ENCODE measurements at regions not wholly inside any gene's neighbourhood (a gene's known extent, or its start where the extent isn't known, plus 50 kb on each side); places are given as distances from the start of the nearest gene placed in this dataset.

GRCh38 chr18:11323359-11323819 is 174.0 kb upstream of the PIEZO2 start:
- peak overlapping the region; percentile 76 for H2AFZ ChIP-seq (ENCODE audit: low read length, unreplicated experiment)

DNA sequence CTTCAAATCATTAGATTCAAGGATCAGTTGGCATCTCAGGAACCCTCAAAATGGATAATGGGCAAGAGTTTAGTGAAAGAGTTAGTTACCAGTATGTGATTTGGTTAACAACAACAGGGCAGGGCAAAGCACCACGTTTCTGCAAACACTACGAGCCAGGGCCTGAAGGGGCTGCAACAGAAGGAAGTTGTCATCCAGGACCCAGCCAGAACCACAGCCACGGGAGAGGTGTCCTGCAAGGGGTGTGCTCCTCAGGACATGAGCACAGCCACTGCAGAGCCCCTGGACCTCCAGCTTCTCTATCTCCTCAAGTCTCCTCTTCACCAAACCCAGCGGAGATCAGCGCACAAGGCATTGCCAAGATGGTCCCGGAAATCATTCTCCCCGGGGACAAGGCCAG is 173.3 kb upstream of the PIEZO2 start:
- H3K27me3 ChIP-seq (ENCODE audit: insufficient read depth, low read length), result no peaks in the 10 kb centered on the region
- H3K36me3 ChIP-seq (ENCODE audit: insufficient read depth, low read length), result no peaks in the 10 kb centered on the region
- peak overlapping the region; percentile 96 for H3K27ac ChIP-seq (ENCODE audit: low read depth, low read length)
- no peaks in the 10 kb centered on the region for H3K79me2 ChIP-seq (ENCODE audit: control insufficient read depth, insufficient read depth, low read length, unreplicated experiment)
- H3K4me1 ChIP-seq (ENCODE audit: control insufficient read depth, insufficient read depth, low read length, unreplicated experiment), result peaks cover 72% of the 10 kb centered on the region
- no peak overlapping the region for H2AFZ ChIP-seq (ENCODE audit: low read length, unreplicated experiment)
- no peak overlapping the region for H3K4me3 ChIP-seq (ENCODE audit: low read depth, low read length)

More at GRCh38 chr18:11323359-11323819, 174.0 kb upstream of the PIEZO2 start:
- H3K79me2 ChIP-seq (ENCODE audit: control insufficient read depth, insufficient read depth, low read length, unreplicated experiment), result no peaks in the 10 kb centered on the region
- peaks cover 77% of the 10 kb centered on the region for H3K4me1 ChIP-seq (ENCODE audit: control insufficient read depth, insufficient read depth, low read length, unreplicated experiment)
- no peaks in the 10 kb centered on the region for H3K27me3 ChIP-seq (ENCODE audit: insufficient read depth, low read length)
- no peaks in the 10 kb centered on the region for H3K36me3 ChIP-seq (ENCODE audit: insufficient read depth, low read length)
- H3K27ac ChIP-seq (ENCODE audit: low read depth, low read length), result peak overlapping the region; percentile 96
- no peak overlapping the region for H3K4me3 ChIP-seq (ENCODE audit: low read depth, low read length)

GRCh38 chr18:11322006-11322405 is 172.6 kb upstream of the PIEZO2 start:
- no peaks in the 10 kb centered on the region for H3K27me3 ChIP-seq (ENCODE audit: insufficient read depth, low read length)
- H3K4me1 ChIP-seq (ENCODE audit: control insufficient read depth, insufficient read depth, low read length, unreplicated experiment), result peaks cover 65% of the 10 kb centered on the region
- H2AFZ ChIP-seq (ENCODE audit: low read length, unreplicated experiment), result no peak overlapping the region
- peak overlapping the region; percentile 81 for H3K27ac ChIP-seq (ENCODE audit: low read depth, low read length)
- no peaks in the 10 kb centered on the region for H3K79me2 ChIP-seq (ENCODE audit: control insufficient read depth, insufficient read depth, low read length, unreplicated experiment)
- H3K4me3 ChIP-seq (ENCODE audit: low read depth, low read length), result no peak overlapping the region
- H3K36me3 ChIP-seq (ENCODE audit: insufficient read depth, low read length), result no peaks in the 10 kb centered on the region

DNA sequence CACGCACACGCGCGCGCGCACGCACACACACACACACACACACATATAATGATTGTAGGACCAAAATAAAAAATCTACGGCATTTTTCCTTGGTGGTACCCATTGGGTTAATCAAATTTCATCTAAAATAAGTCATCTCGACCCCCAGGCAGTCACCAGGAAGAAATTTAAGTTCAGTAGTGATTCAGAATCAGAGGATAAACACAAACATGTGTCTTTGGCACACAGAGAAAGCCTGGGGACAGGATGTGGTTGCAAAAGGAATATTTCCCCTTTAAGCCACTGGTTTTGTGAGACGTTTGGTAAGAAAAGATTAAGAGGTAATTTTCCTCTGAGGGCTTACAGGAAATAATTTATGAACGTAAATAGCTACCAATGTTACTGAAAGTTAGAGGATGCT is 171.6 kb upstream of the PIEZO2 start:
- Histone ChIP-seq H3K27ac (ENCODE audit: low read depth, low read length) (peak overlapping the region; percentile 81), H3K4me1 (ENCODE audit: control insufficient read depth, insufficient read depth, low read length, unreplicated experiment) (peaks cover 56% of the 10 kb centered on the region), H3K79me2 (ENCODE audit: control insufficient read depth, insufficient read depth, low read length, unreplicated experiment) (no peaks in the 10 kb centered on the region), H3K36me3 (ENCODE audit: insufficient read depth, low read length) (no peaks in the 10 kb centered on the region), H3K27me3 (ENCODE audit: insufficient read depth, low read length) (no peaks in the 10 kb centered on the region), H2AFZ (ENCODE audit: low read length, unreplicated experiment) (no peak overlapping the region), H3K4me3 (ENCODE audit: low read depth, low read length) (no peak overlapping the region; the same call in 1 of the 2 replicates)

DNA sequence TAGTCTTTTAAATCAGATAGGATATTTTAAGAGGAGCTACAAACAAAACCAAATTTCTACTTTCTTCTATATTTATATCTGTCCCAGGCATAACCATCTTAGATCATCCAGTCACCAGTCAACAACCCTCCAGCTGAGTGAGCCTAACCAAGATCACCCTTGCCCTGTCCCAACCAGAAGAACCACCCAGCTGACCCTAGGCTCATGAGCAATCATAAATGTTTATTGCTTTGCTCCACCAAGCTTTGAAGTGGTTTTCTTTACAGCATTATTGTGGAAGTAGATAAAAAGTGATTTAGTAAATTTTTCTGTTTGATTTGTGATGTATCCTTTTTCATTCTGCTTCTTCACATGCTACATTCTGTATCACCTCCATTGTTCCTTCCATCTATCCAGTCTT is 167.2 kb upstream of the PIEZO2 start:
- H3K36me3 ChIP-seq (ENCODE audit: insufficient read depth, low read length), result no peaks in the 10 kb centered on the region
- H3K27ac ChIP-seq (ENCODE audit: low read depth, low read length), result no peak overlapping the region
- H3K79me2 ChIP-seq (ENCODE audit: control insufficient read depth, insufficient read depth, low read length, unreplicated experiment), result no peaks in the 10 kb centered on the region
- H2AFZ ChIP-seq (ENCODE audit: low read length, unreplicated experiment), result no peak overlapping the region
- no peaks in the 10 kb centered on the region for H3K27me3 ChIP-seq (ENCODE audit: insufficient read depth, low read length)
- peaks cover 14% of the 10 kb centered on the region for H3K4me1 ChIP-seq (ENCODE audit: control insufficient read depth, insufficient read depth, low read length, unreplicated experiment)
- no peak overlapping the region for H3K4me3 ChIP-seq (ENCODE audit: low read depth, low read length)

DNA sequence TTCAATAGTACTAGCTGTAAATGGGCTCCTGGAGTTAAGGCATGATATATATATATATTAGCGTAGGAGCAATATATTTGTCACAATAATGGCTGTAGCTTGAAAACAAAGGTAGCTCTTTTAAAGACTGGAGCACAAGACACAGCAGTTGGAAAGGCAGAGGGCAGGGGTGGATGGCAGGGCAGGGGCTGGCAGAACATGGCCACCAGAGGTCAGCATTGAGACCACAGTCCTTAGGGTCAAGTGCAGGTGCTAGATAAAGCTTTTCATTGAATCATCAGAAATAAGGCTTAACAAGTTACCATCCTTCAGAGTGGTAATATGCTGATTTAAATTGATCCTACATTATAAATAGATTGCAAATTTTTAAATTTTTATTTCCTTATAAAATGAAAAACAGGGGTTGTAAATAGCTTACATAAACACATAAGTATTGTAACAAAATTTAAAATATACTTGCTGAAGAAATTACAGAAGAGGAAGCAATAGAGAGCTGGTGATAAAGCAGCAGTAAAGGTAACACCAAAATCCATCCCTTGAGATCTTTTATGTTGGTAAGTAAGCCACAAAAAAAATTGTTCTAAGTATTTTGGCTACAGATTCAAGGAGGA is 161.2 kb upstream of the PIEZO2 start:
- no peak overlapping the region for H3K4me3 ChIP-seq (ENCODE audit: low read depth, low read length)
- H3K79me2 ChIP-seq (ENCODE audit: control insufficient read depth, insufficient read depth, low read length, unreplicated experiment), result no peaks in the 10 kb centered on the region
- no peak overlapping the region for H3K27ac ChIP-seq (ENCODE audit: low read depth, low read length)
- H3K27me3 ChIP-seq (ENCODE audit: insufficient read depth, low read length), result no peaks in the 10 kb centered on the region
- no peaks in the 10 kb centered on the region for H3K36me3 ChIP-seq (ENCODE audit: insufficient read depth, low read length)
- peaks cover 8% of the 10 kb centered on the region for H3K4me1 ChIP-seq (ENCODE audit: control insufficient read depth, insufficient read depth, low read length, unreplicated experiment)
- no peak overlapping the region for H2AFZ ChIP-seq (ENCODE audit: low read length, unreplicated experiment)

GRCh38 chr18:11309172-11309571 is 159.8 kb upstream of the PIEZO2 start:
- Histone ChIP-seq H3K4me1 (ENCODE audit: control insufficient read depth, insufficient read depth, low read length, unreplicated experiment) (peaks cover 8% of the 10 kb centered on the region), H3K79me2 (ENCODE audit: control insufficient read depth, insufficient read depth, low read length, unreplicated experiment) (no peaks in the 10 kb centered on the region), H3K36me3 (ENCODE audit: insufficient read depth, low read length) (no peaks in the 10 kb centered on the region), H3K27me3 (ENCODE audit: insufficient read depth, low read length) (no peaks in the 10 kb centered on the region), H3K4me3 (ENCODE audit: low read depth, low read length) (no peak overlapping the region), H3K27ac (ENCODE audit: low read depth, low read length) (no peak overlapping the region), H2AFZ (ENCODE audit: low read length, unreplicated experiment) (no peak overlapping the region)

GRCh38 chr18:11308499-11308898 is 159.1 kb upstream of the PIEZO2 start:
- Histone ChIP-seq H3K4me1 (ENCODE audit: control insufficient read depth, insufficient read depth, low read length, unreplicated experiment) (peaks cover 8% of the 10 kb centered on the region), H3K36me3 (ENCODE audit: insufficient read depth, low read length) (no peaks in the 10 kb centered on the region), H3K27me3 (ENCODE audit: insufficient read depth, low read length) (no peaks in the 10 kb centered on the region), H3K27ac (ENCODE audit: low read depth, low read length) (no peak overlapping the region), H3K4me3 (ENCODE audit: low read depth, low read length) (no peak overlapping the region), H2AFZ (ENCODE audit: low read length, unreplicated experiment) (no peak overlapping the region), H3K79me2 (ENCODE audit: control insufficient read depth, insufficient read depth, low read length, unreplicated experiment) (no peaks in the 10 kb centered on the region)

DNA sequence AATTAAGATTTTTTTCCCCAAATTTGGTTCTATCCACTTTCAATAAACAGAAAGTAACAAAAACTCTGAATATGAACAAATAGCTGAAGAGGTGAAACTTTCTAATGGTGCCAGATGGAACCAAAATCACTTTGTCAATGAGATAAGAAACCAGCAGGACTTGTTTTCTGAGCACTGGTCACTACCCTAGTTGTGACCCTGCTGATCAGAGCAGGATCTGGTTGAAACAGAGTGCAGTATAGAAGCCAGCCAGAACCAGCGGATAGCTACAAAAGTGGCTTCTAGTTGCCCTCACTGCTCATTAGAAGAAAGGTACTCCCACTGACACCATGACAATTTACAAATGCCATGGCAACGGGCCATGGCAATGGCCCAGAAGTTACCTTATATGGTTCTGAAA is 158.3 kb upstream of the PIEZO2 start:
- Histone ChIP-seq H3K27me3 (ENCODE audit: insufficient read depth, low read length) (no peaks in the 10 kb centered on the region), H3K27ac (ENCODE audit: low read depth, low read length) (no peak overlapping the region), H2AFZ (ENCODE audit: low read length, unreplicated experiment) (no peak overlapping the region), H3K79me2 (ENCODE audit: control insufficient read depth, insufficient read depth, low read length, unreplicated experiment) (no peaks in the 10 kb centered on the region), H3K4me1 (ENCODE audit: control insufficient read depth, insufficient read depth, low read length, unreplicated experiment) (peaks cover 8% of the 10 kb centered on the region), H3K36me3 (ENCODE audit: insufficient read depth, low read length) (no peaks in the 10 kb centered on the region), H3K4me3 (ENCODE audit: low read depth, low read length) (no peak overlapping the region)

- no peak overlapping the region for H3K4me3 ChIP-seq (ENCODE audit: low read depth, low read length)
- H3K4me1 ChIP-seq (ENCODE audit: control insufficient read depth, insufficient read depth, low read length, unreplicated experiment), result peaks cover 8% of the 10 kb centered on the region
- no peak overlapping the region for H2AFZ ChIP-seq (ENCODE audit: low read length, unreplicated experiment)
- H3K79me2 ChIP-seq (ENCODE audit: control insufficient read depth, insufficient read depth, low read length, unreplicated experiment), result no peaks in the 10 kb centered on the region
- H3K27ac ChIP-seq (ENCODE audit: low read depth, low read length), result no peak overlapping the region
- no peaks in the 10 kb centered on the region for H3K27me3 ChIP-seq (ENCODE audit: insufficient read depth, low read length)
- no peaks in the 10 kb centered on the region for H3K36me3 ChIP-seq (ENCODE audit: insufficient read depth, low read length)
Measured at GRCh38 chr18:11305507-11305906, 156.1 kb upstream of the PIEZO2 start.

DNA sequence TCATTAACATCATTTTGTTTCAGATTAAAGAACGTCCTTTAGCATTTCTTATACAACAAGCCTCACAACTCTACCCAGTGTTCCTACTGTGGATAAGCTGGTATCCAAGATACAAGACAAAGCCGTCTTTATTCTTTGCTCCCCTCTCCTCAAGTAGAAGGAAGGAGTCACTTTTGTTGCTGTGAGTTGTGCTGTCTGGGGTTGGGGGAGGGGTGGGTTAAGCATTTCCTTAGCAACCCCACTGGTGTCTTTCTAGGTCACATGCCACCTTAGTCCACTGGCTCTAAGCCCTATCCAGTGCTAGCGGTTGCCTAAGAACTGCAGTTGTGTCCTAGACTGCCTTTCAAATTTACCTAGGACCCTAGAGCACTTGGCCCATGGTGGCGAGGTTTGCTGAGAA is 155.6 kb upstream of the PIEZO2 start:
- H2AFZ ChIP-seq (ENCODE audit: low read length, unreplicated experiment), result no peak overlapping the region
- no peaks in the 10 kb centered on the region for H3K36me3 ChIP-seq (ENCODE audit: insufficient read depth, low read length)

More for the DNA sequence above, 155.6 kb upstream of the PIEZO2 start:
- Histone ChIP-seq H3K79me2 (ENCODE audit: control insufficient read depth, insufficient read depth, low read length, unreplicated experiment) (no peaks in the 10 kb centered on the region), H3K27me3 (ENCODE audit: insufficient read depth, low read length) (peaks cover 3% of the 10 kb centered on the region; the same call in 1 of the 2 replicates), H3K4me3 (ENCODE audit: low read depth, low read length) (no peak overlapping the region), H3K27ac (ENCODE audit: low read depth, low read length) (no peak overlapping the region), H3K4me1 (ENCODE audit: control insufficient read depth, insufficient read depth, low read length, unreplicated experiment) (peaks cover 8% of the 10 kb centered on the region)
